Nephron progenitor cell (in vitro differentiated cells): ENCODE measurements at regions not wholly inside any gene's neighbourhood (a gene's known extent, or its start where the extent isn't known, plus 50 kb on each side); places are given as distances from the start of the nearest gene placed in this dataset.
"Not testable (repeated sequence)": the region's sequence is repeated elsewhere in the genome, so short reads cannot be mapped to it uniquely, and the experiment has no call there.

Experiments
- DNase-seq: peaks from one replicate; pipeline ENCODE4 v3.0.0; 2021
- H3K27ac Mint-ChIP-seq: 2 replicates; pipeline ENCODE4 v1.8.0; 2021; ENCODE audit warnings: mild to moderate bottlenecking, moderate library complexity, mixed read lengths
- H3K27me3 Mint-ChIP-seq: 2 replicates; pipeline ENCODE4 v1.8.0; 2021; ENCODE audit warnings: mild to moderate bottlenecking, low read depth, mixed read lengths; ENCODE audit not compliant: poor library complexity
- H3K36me3 Mint-ChIP-seq: 2 replicates; pipeline ENCODE4 v1.8.0; 2021; ENCODE audit warnings: low read depth, mixed read lengths
- H3K4me1 Mint-ChIP-seq: 2 replicates; pipeline ENCODE4 v1.8.0; 2021; ENCODE audit warnings: mixed read lengths
- H3K4me3 Mint-ChIP-seq: 2 replicates; pipeline ENCODE4 v1.8.0; 2021; ENCODE audit warnings: mild to moderate bottlenecking, moderate library complexity, mixed read lengths
- H3K9me3 Mint-ChIP-seq: 2 replicates; pipeline ENCODE4 v1.8.0; 2021; ENCODE audit warnings: mild to moderate bottlenecking, moderate library complexity, mixed read lengths
- TF ChIP-seq, protein P1 (sequence below): fragments of 200-600 bp; sonication (generic); IDR thresholded peaks from 2 replicates; pipeline ENCODE4 v1.5.0; 2021; ENCODE audit warnings: antibody characterized with exemption

DNA sequence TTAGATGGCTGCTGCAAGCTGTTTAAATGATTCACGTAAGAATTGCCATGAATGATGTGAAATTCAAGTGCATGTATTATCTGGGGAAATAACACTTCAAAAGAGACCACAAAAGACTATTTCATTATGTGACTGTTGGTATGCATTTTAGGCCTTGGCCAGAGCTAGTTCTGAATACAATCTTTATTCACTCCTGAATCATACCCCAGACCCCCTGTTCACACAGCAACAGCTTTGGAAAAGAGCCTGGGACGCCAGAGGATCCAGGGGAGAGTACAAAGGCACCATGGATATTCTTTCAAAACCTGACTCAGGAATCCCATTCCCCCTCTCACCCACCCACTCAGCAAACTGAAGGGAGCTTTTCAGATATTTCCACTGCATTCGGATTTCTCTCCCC is 377.1 kb upstream of the DPP6 start:
- peaks cover 6% of the 10 kb centered on the region for H3K27me3 Mint-ChIP-seq
- TF ChIP-seq, protein P1, sequence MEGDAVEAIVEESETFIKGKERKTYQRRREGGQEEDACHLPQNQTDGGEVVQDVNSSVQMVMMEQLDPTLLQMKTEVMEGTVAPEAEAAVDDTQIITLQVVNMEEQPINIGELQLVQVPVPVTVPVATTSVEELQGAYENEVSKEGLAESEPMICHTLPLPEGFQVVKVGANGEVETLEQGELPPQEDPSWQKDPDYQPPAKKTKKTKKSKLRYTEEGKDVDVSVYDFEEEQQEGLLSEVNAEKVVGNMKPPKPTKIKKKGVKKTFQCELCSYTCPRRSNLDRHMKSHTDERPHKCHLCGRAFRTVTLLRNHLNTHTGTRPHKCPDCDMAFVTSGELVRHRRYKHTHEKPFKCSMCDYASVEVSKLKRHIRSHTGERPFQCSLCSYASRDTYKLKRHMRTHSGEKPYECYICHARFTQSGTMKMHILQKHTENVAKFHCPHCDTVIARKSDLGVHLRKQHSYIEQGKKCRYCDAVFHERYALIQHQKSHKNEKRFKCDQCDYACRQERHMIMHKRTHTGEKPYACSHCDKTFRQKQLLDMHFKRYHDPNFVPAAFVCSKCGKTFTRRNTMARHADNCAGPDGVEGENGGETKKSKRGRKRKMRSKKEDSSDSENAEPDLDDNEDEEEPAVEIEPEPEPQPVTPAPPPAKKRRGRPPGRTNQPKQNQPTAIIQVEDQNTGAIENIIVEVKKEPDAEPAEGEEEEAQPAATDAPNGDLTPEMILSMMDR = no peak
- peaks cover 54% of the 10 kb centered on the region for H3K9me3 Mint-ChIP-seq
- no peak overlapping the region for H3K27ac Mint-ChIP-seq
- no peak for DNase-seq
- H3K4me1 Mint-ChIP-seq = no peaks in the 10 kb centered on the region
- H3K4me3 Mint-ChIP-seq = no peak overlapping the region
- peaks cover 5% of the 10 kb centered on the region for H3K36me3 Mint-ChIP-seq

- TF ChIP-seq, protein P1 = no peak
These were observed 369.6 kb upstream of the DPP6 start for GRCh38 chr7:153682628-153683027.

DNA sequence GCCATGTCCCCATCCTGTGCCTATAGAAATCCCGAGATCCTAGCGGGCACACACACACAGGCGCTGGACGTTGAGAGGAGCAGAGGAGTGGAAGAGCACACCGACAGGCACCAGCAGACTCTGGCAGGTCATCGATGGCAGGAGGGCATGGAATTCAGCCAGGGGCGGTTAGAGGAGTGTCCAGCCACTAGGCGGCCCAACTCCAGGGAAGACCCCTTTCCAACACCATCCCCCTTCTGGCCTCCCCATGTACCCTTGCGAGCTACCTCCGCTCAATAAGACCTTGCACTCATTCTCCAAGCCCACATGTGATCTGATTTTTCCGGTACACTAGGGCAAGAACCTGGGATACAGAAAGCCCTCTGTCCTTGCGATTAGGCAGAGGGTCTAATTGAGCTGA is 356.0 kb upstream of the DPP6 start:
- Mint-ChIP-seq H3K27me3 (no peaks in the 10 kb centered on the region), H3K27ac (no peak overlapping the region), H3K36me3 (no peaks in the 10 kb centered on the region), H3K4me1 (no peaks in the 10 kb centered on the region), H3K9me3 (peaks cover 91% of the 10 kb centered on the region), H3K4me3 (no peak overlapping the region)
- TF ChIP-seq, protein P1 = no peak
- DNase-seq = no peak

More at GRCh38 chr7:153682628-153683027, 369.6 kb upstream of the DPP6 start:
- Mint-ChIP-seq H3K4me1 (no peaks in the 10 kb centered on the region), H3K27ac (no peak overlapping the region), H3K9me3 (peaks cover 16% of the 10 kb centered on the region), H3K4me3 (no peak overlapping the region), H3K36me3 (no peaks in the 10 kb centered on the region), H3K27me3 (peaks cover 6% of the 10 kb centered on the region)
- DNase-seq = no peak

DNA sequence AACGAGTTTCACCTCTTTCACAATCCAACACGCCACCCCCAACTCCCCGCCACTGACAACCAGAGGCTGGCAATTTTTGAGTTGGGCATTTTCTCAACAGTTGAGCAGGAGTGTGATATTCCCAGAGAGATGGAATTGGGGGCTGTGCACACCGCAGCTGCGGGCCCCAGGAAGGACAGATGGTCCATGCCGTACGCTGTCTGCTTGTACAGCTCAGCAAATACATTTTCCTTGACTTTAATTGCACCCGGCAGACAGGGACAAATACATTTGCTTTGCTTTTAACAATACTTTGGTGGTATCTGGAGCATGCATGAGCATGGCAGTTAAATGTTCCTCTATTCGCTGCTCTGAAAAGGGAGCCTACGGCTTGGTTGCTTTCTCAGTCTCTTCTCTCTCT is 354.2 kb upstream of the DPP6 start:
- H3K4me1 Mint-ChIP-seq = no peaks in the 10 kb centered on the region
- no peak for DNase-seq

DNA sequence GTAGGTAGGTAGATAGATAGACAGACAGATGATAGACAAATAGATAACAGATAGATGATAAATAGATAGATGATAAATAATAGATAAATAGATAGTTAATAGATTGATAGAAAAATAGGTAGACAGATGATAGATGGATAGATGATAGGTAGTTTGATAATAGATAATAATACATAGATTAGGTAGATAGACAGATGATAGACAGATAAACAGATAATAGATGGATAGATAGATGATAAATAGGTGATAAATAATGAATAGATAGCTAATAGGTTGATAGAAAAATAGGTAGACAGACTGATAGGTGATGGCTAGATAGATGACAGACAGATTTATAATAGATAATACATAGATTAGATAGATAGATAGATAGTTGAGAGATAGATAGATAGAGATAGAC is 350.5 kb upstream of the DPP6 start:
- no peak for DNase-seq
- TF ChIP-seq, protein P1 = no peak
- peaks cover 75% of the 10 kb centered on the region for H3K9me3 Mint-ChIP-seq

More for the DNA sequence above, 354.2 kb upstream of the DPP6 start:
- Mint-ChIP-seq H3K36me3 (no peaks in the 10 kb centered on the region), H3K27me3 (no peaks in the 10 kb centered on the region), H3K9me3 (peaks cover 89% of the 10 kb centered on the region), H3K27ac (no peak overlapping the region), H3K4me3 (no peak overlapping the region)
- TF ChIP-seq, protein P1 = no peak

GRCh38 chr7:153723892-153724291 is 328.3 kb upstream of the DPP6 start:
- not testable (repeated sequence) for DNase-seq, H3K27ac Mint-ChIP-seq, H3K36me3 Mint-ChIP-seq, H3K4me1 Mint-ChIP-seq, H3K4me3 Mint-ChIP-seq, H3K27me3 Mint-ChIP-seq
- H3K9me3 Mint-ChIP-seq = peaks cover 46% of the 10 kb centered on the region

More for the DNA sequence above, 350.5 kb upstream of the DPP6 start:
- Mint-ChIP-seq H3K4me1 (no peaks in the 10 kb centered on the region), H3K4me3 (no peak overlapping the region), H3K27me3 (no peaks in the 10 kb centered on the region), H3K36me3 (no peaks in the 10 kb centered on the region), H3K27ac (no peak overlapping the region)

- H3K4me3 Mint-ChIP-seq, DNase-seq, H3K36me3 Mint-ChIP-seq, H3K4me1 Mint-ChIP-seq, H3K27ac Mint-ChIP-seq, H3K27me3 Mint-ChIP-seq: not testable (repeated sequence)
- H3K9me3 Mint-ChIP-seq = peaks cover 45% of the 10 kb centered on the region
These were observed 320.7 kb upstream of the DPP6 start for GRCh38 chr7:153731504-153731903.

- H3K36me3 Mint-ChIP-seq, H3K4me1 Mint-ChIP-seq, H3K27ac Mint-ChIP-seq, H3K4me3 Mint-ChIP-seq, H3K27me3 Mint-ChIP-seq, DNase-seq: not testable (repeated sequence)
- peaks cover 55% of the 10 kb centered on the region for H3K9me3 Mint-ChIP-seq
These were observed 308.8 kb upstream of the DPP6 start for GRCh38 chr7:153743434-153743833.

DNA sequence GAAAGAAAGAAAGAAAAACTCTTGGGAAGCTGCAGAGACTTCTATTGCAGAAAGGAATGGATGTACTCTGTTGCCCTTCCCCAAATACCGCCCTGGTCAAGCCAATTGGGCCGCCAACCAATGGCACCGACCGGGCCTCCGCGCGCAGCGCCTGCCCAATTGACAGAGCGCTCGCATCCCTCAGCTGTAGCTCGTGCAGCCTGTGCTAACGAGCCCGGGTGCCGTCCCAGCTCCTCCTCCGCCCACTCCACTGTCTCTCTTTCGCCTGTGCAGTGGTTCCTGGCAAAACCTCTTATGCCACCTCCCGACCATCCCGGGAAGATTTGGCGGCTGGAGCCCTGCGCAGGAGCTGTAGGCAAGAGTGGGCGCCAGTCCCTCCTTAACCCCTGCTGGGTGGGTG is 304.2 kb upstream of the DPP6 start:
- not testable (repeated sequence) for H3K27ac Mint-ChIP-seq, H3K4me3 Mint-ChIP-seq, H3K4me1 Mint-ChIP-seq, H3K36me3 Mint-ChIP-seq, DNase-seq
- Mint-ChIP-seq H3K9me3 (peaks cover 41% of the 10 kb centered on the region), H3K27me3 (peaks cover 14% of the 10 kb centered on the region)

GRCh38 chr7:153748885-153749284 is 303.3 kb upstream of the DPP6 start:
- H3K36me3 Mint-ChIP-seq, H3K4me1 Mint-ChIP-seq, H3K4me3 Mint-ChIP-seq, H3K27ac Mint-ChIP-seq, DNase-seq: not testable (repeated sequence)
- H3K9me3 Mint-ChIP-seq = peaks cover 35% of the 10 kb centered on the region
- peaks cover 14% of the 10 kb centered on the region for H3K27me3 Mint-ChIP-seq
